A549 (cell line): ENCODE measurements at regions not wholly inside any gene's neighbourhood (a gene's known extent, or its start where the extent isn't known, plus 50 kb on each side); places are given as distances from the start of the nearest gene placed in this dataset.

ENCODE experiments used
- BHLHE40 ChIP-seq: IDR thresholded peaks from 2 replicates; pipeline ENCODE4 v1.6.1; 2012; ENCODE audit warnings: low read depth, low read length, inconsistent platforms
- CBX2 ChIP-seq: fragments of 200-600 bp; sonication (generic); IDR thresholded peaks from 2 replicates; pipeline ENCODE4 v1.6.1; 2016; ENCODE audit warnings: low read depth, mild to moderate bottlenecking, borderline replicate concordance
- CBX8 ChIP-seq: fragments of 200-600 bp; sonication (generic); IDR thresholded peaks from 2 replicates; pipeline ENCODE4 v1.6.1; 2016
- CTCF ChIP-seq: fragments of >200 bp; sonication (Bioruptor Twin); formaldehyde crosslinking; IDR thresholded peaks from 3 replicates; pipeline ENCODE4 v1.5.1; 2016
- HOXA7 ChIP-seq: fragments of 250-450 bp; sonication (Bioruptor Pico); IDR thresholded peaks from 2 replicates; pipeline ENCODE4 v1.5.0; 2020; ENCODE audit warnings: mild to moderate bottlenecking, moderate library complexity
- JUNB ChIP-seq: fragments of >200 bp; sonication (Bioruptor Twin); formaldehyde crosslinking; IDR thresholded peaks from 2 replicates; pipeline ENCODE4 v1.6.1; 2016
- KDM5A ChIP-seq: fragments of 200-600 bp; sonication (generic); IDR thresholded peaks from 2 replicates; pipeline ENCODE4 v1.6.1; 2016; ENCODE audit warnings: antibody characterized with exemption, mild to moderate bottlenecking
- MAX ChIP-seq: IDR thresholded peaks from 2 replicates; pipeline ENCODE4 v1.6.1; 2012
- MAZ ChIP-seq: fragments of 150-350 bp; IDR thresholded peaks from 2 replicates; pipeline ENCODE4 v1.6.1; 2014; ENCODE audit warnings: antibody characterized with exemption, low read depth, low read length, borderline replicate concordance
- POLR2A ChIP-seq: IDR thresholded peaks from 2 replicates; pipeline ENCODE4 v1.6.1; 2012; ENCODE audit warnings: mild to moderate bottlenecking, low read length
- POLR2AphosphoS2 ChIP-seq: conservative IDR thresholded peaks from 2 replicates; pipeline ENCODE4 v1.6.1; 2012; ENCODE audit warnings: low read length, improper control_type of control experiment, inconsistent platforms
- REST ChIP-seq: fragments of 200-600 bp; sonication (generic); IDR thresholded peaks from 2 replicates; pipeline ENCODE4 v1.6.1; 2016; ENCODE audit warnings: antibody characterized with exemption, mild to moderate bottlenecking, moderate library complexity

DNA sequence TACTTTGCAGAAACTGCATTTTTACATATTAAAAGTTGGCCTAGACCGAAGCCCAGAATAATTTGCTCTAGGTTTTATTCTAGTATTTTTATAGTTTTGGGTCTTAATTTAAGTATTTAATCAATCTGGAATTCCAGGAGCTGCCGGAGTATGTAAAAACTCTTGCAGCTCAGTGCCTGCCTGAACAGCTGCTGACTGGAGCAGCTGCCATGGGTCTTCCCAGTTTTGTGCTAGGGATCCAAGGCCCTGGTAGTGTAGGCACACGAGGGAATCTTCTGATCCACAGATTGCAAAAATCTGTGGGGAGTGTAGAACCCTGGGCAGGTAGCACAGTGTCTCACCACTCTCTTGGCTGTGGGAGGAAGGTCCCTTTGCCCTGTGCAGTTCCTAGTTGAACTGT, 87.0 kb upstream of the HS3ST3A1 start:
- TF ChIP-seq MAZ: no peak
- TF ChIP-seq REST: no peak
- TF ChIP-seq POLR2A: no peak
- no peak for TF ChIP-seq KDM5A
- no peak for TF ChIP-seq CTCF
- no peak for TF ChIP-seq POLR2AphosphoS2
- no peak for TF ChIP-seq CBX2
- no peak for TF ChIP-seq JUNB
- no peak for TF ChIP-seq HOXA7 (CRISPR knock-in tag)
- TF ChIP-seq BHLHE40: no peak
- TF ChIP-seq CBX8: no peak
- TF ChIP-seq MAX: no peak
